ENCODE measurements at regions not wholly inside any gene's neighbourhood (a gene's known extent, or its start where the extent isn't known, plus 50 kb on each side); places are given as distances from the start of the nearest gene placed in this dataset.

GRCh38 chr11:131295986-131296385, 74.4 kb upstream of the NTM start (continued):
- TF ChIP-seq RFX5 (IDR thresholded peaks at IDR 0.05; ENCODE audit: low read depth, low read length) (no peak), GATAD2B (conservative IDR thresholded peaks at IDR 0.05; ENCODE audit: low read depth) (no peak)

GRCh38 chr11:131297441-131297840, 73.0 kb upstream of the NTM start:
- H3K9me3 ChIP-seq (replicated peaks; ENCODE audit: control insufficient read depth, insufficient read depth, low read length): no peaks in the 10 kb centered on the region
- H3K36me3 ChIP-seq (ENCODE audit: control insufficient read depth in 2 of 2, insufficient read depth in 2 of 2, low read length in 1 of 2): no peaks in the 10 kb centered on the region
- intact Hi-C loops (cut with micrococcal nuclease; ENCODE audit: unreplicated experiment) (no loop called here), in situ Hi-C loops (cut with MboI) (no loop called here)
- no peak overlapping the region for H3K9ac ChIP-seq (ENCODE audit: control insufficient read depth, insufficient read depth, low read length)
- ChIA-PET POLR2A (no interaction called here), RAD21 (ENCODE audit: unreplicated experiment) (no interaction called here), CTCF (no interaction called here), SMC1A (ENCODE audit: uncharacterized antibody, unreplicated experiment) (interaction anchor here (0.6 kb wide), 1 partner anchor 166 kb away, joined by 3 read pairs; no protein-coding TSS in a partner anchor)
- no TSS peak for BruUV-seq (replicated peaks)
- no peaks in the 10 kb centered on the region for H4K20me1 ChIP-seq (ENCODE audit: control insufficient read depth, insufficient read depth)
- no peak overlapping the region for H3K4me3 ChIP-seq
- peaks cover 2 to 4% of the 10 kb centered on the region in 2 experiments; a peak in 3 of 4 replicates for H3K27me3 ChIP-seq (replicated peaks in 1 of 2; ENCODE audit: control insufficient read depth in 2 of 2, insufficient read depth in 2 of 2, low read length in 1 of 2)
- no peak for FAIRE-seq
- no peaks in the 10 kb centered on the region for H3K79me2 ChIP-seq (ENCODE audit: control insufficient read depth, insufficient read depth, low read length)
- no peak overlapping the region for H2AFZ ChIP-seq (ENCODE audit: control insufficient read depth, low read depth, low read length)
- no peak overlapping the region for H3K27ac ChIP-seq (ENCODE audit: control insufficient read depth, insufficient read depth)
- no peak for ATAC-seq
- DNase-seq (ENCODE audit: low read depth, low spot score): no peak
- 36% methylated on average over 6 of the region's 6 CpGs for WGBS (ENCODE audit: insufficient coverage, insufficient replicate concordance, low lambda C conversion rate, missing lambda C conversion rate)
- no peaks in the 10 kb centered on the region for H3K4me1 ChIP-seq (ENCODE audit: control insufficient read depth, insufficient read depth, low read length)
- H3K4me2 ChIP-seq (ENCODE audit: control insufficient read depth, insufficient read depth): no peak overlapping the region
- no peak for TF ChIP-seq WRNIP1 (IDR thresholded peaks at IDR 0.05; ENCODE audit: borderline replicate concordance, low read depth, low read length)
- TF ChIP-seq MEF2A (IDR thresholded peaks at IDR 0.05; ENCODE audit: insufficient read depth, low read depth, low read length): no peak
- no peak for TF ChIP-seq MYB (IDR thresholded peaks at IDR 0.05; ENCODE audit: borderline replicate concordance, low read depth, low read length)
- no peak for TF ChIP-seq ZBTB4 (CRISPR knock-in tag; IDR thresholded peaks at IDR 0.05)
- TF ChIP-seq ZBTB40 (IDR thresholded peaks at IDR 0.05; ENCODE audit: borderline replicate concordance): no peak
- no peak for TF ChIP-seq EZH2 (IDR thresholded peaks at IDR 0.05; ENCODE audit: borderline replicate concordance, control insufficient read depth, low read depth, low read length)
- no peak for TF ChIP-seq IRF4 (IDR thresholded peaks at IDR 0.05; ENCODE audit: low read depth, low read length)
- TF ChIP-seq SIX5 (IDR thresholded peaks at IDR 0.05; ENCODE audit: low read depth, low read length, severe bottlenecking): no peak
- no peak for TF ChIP-seq CBX5 (IDR thresholded peaks at IDR 0.05; ENCODE audit: low read depth)
- no peak for TF ChIP-seq MYC (IDR thresholded peaks at IDR 0.05; ENCODE audit: insufficient read depth, insufficient read length, insufficient replicate concordance, low read length, severe bottlenecking)
- no peak for TF ChIP-seq ZNF274 (IDR thresholded peaks at IDR 0.05; ENCODE audit: insufficient read depth, insufficient read length)
- no peak for TF ChIP-seq CHD1 (IDR thresholded peaks at IDR 0.05; ENCODE audit: low read depth, low read length)
- TF ChIP-seq ZNF384 (IDR thresholded peaks at IDR 0.05; ENCODE audit: borderline replicate concordance, low read depth, low read length): no peak
- TF ChIP-seq SREBF2 (IDR thresholded peaks at IDR 0.05; ENCODE audit: low read length): no peak
- TF ChIP-seq MTA3 (IDR thresholded peaks at IDR 0.05; ENCODE audit: borderline replicate concordance, low read length): no peak
- TF ChIP-seq HDGF (IDR thresholded peaks at IDR 0.05): no peak
- no peak for TF ChIP-seq TBL1XR1 (IDR thresholded peaks at IDR 0.05; ENCODE audit: low read depth, low read length)

All from GM12878 (cell line).